ENCODE measurements at regions not wholly inside any gene's neighbourhood (a gene's known extent, or its start where the extent isn't known, plus 50 kb on each side); places are given as distances from the start of the nearest gene placed in this dataset.

GRCh38 chr9:89941875-89942274, 337.1 kb downstream of the GADD45G start (continued):
- TF ChIP-seq CHD7 (IDR thresholded peaks at IDR 0.05; ENCODE audit: insufficient replicate concordance, low read length) (no peak), CEBPB (IDR thresholded peaks at IDR 0.05; ENCODE audit: low read depth, low read length) (no peak), TAF7 (optimal IDR thresholded peaks at IDR 0.05; ENCODE audit: borderline replicate concordance, low read depth, low read length) (no peak)

Data from H1 (cell line).